Keratinocyte (primary cell): ENCODE measurements at regions not wholly inside any gene's neighbourhood (a gene's known extent, or its start where the extent isn't known, plus 50 kb on each side); places are given as distances from the start of the nearest gene placed in this dataset.

Source experiments
- DNase-seq: peaks from one replicate; pipeline ENCODE4 v3.0.0-alpha.2; 2011; ENCODE audit warnings: low read depth, missing footprints, low spot score
- FAIRE-seq: peaks from 2 replicates; lab custom pipeline; 2011; peaks lifted over from hg19 to GRCh38; lab: Jason Lieb, UNC
- H2AFZ ChIP-seq: 2 replicates; pipeline ENCODE4 v1.6.0; 2012; ENCODE audit warnings: low read length, control low read depth, inconsistent platforms; ENCODE audit not compliant: control insufficient read depth
- H3K27ac ChIP-seq: 2 replicates; pipeline ENCODE4 v1.5.1; 2011; ENCODE audit warnings: low read length; ENCODE audit not compliant: control insufficient read depth, insufficient read depth
- H3K27me3 ChIP-seq: 3 replicates; pipeline ENCODE4 v1.6.0; 2011; ENCODE audit warnings: low read length; ENCODE audit not compliant: control insufficient read depth, insufficient read depth; ENCODE audit errors: extremely low read depth
- H3K36me3 ChIP-seq, 2 experiments: 2 replicates in 1 of 2; 3 replicates in 1 of 2; pipeline ENCODE4 v1.5.1; 2011; ENCODE audit warnings: low read length in 2 of 2, mild to moderate bottlenecking in 1 of 2; ENCODE audit not compliant: control insufficient read depth in 2 of 2, insufficient read depth in 2 of 2; ENCODE audit errors: extremely low read depth in 1 of 2
- H3K4me1 ChIP-seq: 3 replicates; pipeline ENCODE4 v1.5.1; 2011; ENCODE audit warnings: low read length; ENCODE audit not compliant: control insufficient read depth, insufficient read depth; ENCODE audit errors: extremely low read depth
- H3K4me2 ChIP-seq: 3 replicates; pipeline ENCODE4 v1.6.0; 2011; ENCODE audit warnings: low read depth, low read length; ENCODE audit not compliant: control insufficient read depth, insufficient read depth; ENCODE audit errors: extremely low read depth
- H3K4me3 ChIP-seq, 3 experiments: fragments of 200-600 bp in 1 of 3; sonication (generic) in 1 of 3; 2 replicates in 2 of 3; 3 replicates in 1 of 3; pipeline ENCODE4 v1.5.1; 2011 to 2016; ENCODE audit warnings: low read length in 3 of 3, mild to moderate bottlenecking in 3 of 3, control low read depth in 2 of 3, inconsistent platforms in 1 of 3, low read depth in 1 of 3, mixed read lengths in 1 of 3, mixed run types in 1 of 3, moderate library complexity in 1 of 3; ENCODE audit not compliant: control insufficient read depth in 2 of 3, insufficient read depth in 2 of 3; ENCODE audit errors: extremely low read depth in 1 of 3
- H3K79me2 ChIP-seq: 2 replicates; pipeline ENCODE4 v1.6.0; 2012; ENCODE audit warnings: low read length; ENCODE audit not compliant: control insufficient read depth, insufficient read depth
- H3K9ac ChIP-seq: 3 replicates; pipeline ENCODE4 v1.6.0; 2011; ENCODE audit warnings: low read length; ENCODE audit not compliant: control insufficient read depth, insufficient read depth; ENCODE audit errors: extremely low read depth
- H3K9me1 ChIP-seq: 3 replicates; pipeline ENCODE4 v1.6.0; 2011; ENCODE audit warnings: low read length; ENCODE audit not compliant: control insufficient read depth, insufficient read depth; ENCODE audit errors: extremely low read depth
- H3K9me3 ChIP-seq: 2 replicates; pipeline ENCODE4 v1.5.1; 2012; ENCODE audit warnings: low read depth, low read length; ENCODE audit not compliant: control insufficient read depth
- H4K20me1 ChIP-seq: 3 replicates; pipeline ENCODE4 v1.6.0; 2011; ENCODE audit warnings: low read length; ENCODE audit not compliant: control insufficient read depth, insufficient read depth; ENCODE audit errors: extremely low read depth
- EZH2 ChIP-seq: IDR thresholded peaks from one replicate; pipeline ENCODE4 v1.6.1; 2012; ENCODE audit warnings: inconsistent platforms, mild to moderate bottlenecking, low read length, moderate library complexity
- dilution Hi-C: fragments of 300-500 bp; cut with MboI; formaldehyde crosslinking; loops from one replicate; pipeline ENCODE4 v1.7.0; 2020; ENCODE audit warnings: low sequenced_read_pairs; ENCODE audit not compliant: extremely low pct_ligation_motif_present
- TF ChIP-seq, protein P1 (sequence below), 3 experiments: IDR thresholded peaks in 1 of 3; conservative IDR thresholded peaks in 1 of 3; optimal IDR thresholded peaks in 1 of 3; 2 replicates in 2 of 3; 3 replicates in 1 of 3; pipeline versions ENCODE3 to v1.5.1; 2011; ENCODE audit warnings: low read length in 3 of 3, mild to moderate bottlenecking in 3 of 3, moderate library complexity in 2 of 3, control low read depth in 1 of 3, inconsistent platforms in 1 of 3; ENCODE audit not compliant: insufficient read depth in 2 of 3; ENCODE audit errors: extremely low read depth in 1 of 3

DNA sequence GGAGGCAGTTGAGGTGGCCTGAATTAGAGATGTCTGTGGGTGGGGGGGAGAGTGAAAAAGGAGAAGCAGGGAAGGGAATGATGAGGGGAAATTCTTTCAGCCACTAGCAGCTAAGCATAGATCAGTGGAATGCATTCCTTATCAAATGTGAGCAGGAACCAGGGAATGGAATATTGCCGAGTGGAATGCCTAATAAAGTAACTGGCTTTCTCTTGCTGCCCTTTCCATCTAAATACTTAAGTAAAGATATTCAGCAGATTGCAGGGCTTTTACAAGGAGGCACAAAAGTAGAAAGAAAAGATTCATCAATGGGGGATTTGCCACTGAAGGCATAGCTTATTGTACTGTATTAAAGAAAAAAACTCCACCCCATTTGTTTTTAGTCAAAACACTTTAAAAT is 263.0 kb upstream of the RPS6KA3 start:
- TF ChIP-seq, protein P1, sequence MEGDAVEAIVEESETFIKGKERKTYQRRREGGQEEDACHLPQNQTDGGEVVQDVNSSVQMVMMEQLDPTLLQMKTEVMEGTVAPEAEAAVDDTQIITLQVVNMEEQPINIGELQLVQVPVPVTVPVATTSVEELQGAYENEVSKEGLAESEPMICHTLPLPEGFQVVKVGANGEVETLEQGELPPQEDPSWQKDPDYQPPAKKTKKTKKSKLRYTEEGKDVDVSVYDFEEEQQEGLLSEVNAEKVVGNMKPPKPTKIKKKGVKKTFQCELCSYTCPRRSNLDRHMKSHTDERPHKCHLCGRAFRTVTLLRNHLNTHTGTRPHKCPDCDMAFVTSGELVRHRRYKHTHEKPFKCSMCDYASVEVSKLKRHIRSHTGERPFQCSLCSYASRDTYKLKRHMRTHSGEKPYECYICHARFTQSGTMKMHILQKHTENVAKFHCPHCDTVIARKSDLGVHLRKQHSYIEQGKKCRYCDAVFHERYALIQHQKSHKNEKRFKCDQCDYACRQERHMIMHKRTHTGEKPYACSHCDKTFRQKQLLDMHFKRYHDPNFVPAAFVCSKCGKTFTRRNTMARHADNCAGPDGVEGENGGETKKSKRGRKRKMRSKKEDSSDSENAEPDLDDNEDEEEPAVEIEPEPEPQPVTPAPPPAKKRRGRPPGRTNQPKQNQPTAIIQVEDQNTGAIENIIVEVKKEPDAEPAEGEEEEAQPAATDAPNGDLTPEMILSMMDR (optimal IDR thresholded peaks at IDR 0.05 in 1 of 3, IDR thresholded peaks at IDR 0.05 in 1 of 3, conservative IDR thresholded peaks at IDR 0.05 in 1 of 3; ENCODE audit: extremely low read depth in 1 of 3, insufficient read depth in 2 of 3, low read length in 3 of 3) = no peak
- no peak for TF ChIP-seq EZH2
- no peak overlapping the region for H3K27ac ChIP-seq
- no peaks in the 10 kb centered on the region for H3K9me3 ChIP-seq
- dilution Hi-C loops = no loop called here
- FAIRE-seq (no peak), DNase-seq (no peak)
- H3K79me2 ChIP-seq = no peaks in the 10 kb centered on the region
- no peak overlapping the region for H2AFZ ChIP-seq
- no peak overlapping the region for H3K4me2 ChIP-seq
- no peak overlapping the region for H3K9ac ChIP-seq
- no peaks in the 10 kb centered on the region for H3K36me3 ChIP-seq
- H4K20me1 ChIP-seq = no peaks in the 10 kb centered on the region
- H3K4me1 ChIP-seq = no peaks in the 10 kb centered on the region
- H3K9me1 ChIP-seq = no peaks in the 10 kb centered on the region
- H3K4me3 ChIP-seq = no peak overlapping the region
- H3K27me3 ChIP-seq = no peaks in the 10 kb centered on the region

DNA sequence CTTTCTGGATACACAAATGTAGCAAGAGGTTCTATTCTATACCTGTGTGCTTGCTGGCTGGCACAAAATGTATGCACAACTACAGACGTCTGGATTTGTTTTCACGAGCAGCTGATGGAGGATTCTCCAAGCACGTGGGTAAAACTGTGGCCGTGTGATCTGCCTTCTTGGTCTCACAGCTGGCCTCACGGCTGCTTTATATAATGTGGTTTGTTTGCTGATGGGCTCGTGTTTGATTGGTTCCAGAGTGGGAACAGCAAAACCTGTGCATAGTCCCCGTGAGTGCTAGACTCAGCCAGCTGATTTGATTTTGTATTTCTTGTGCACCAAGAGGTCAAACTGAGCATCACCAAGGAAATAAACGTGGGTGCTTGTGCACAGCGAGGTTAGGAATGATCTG is 262.6 kb upstream of the RPS6KA3 start:
- H2AFZ ChIP-seq = no peak overlapping the region
- H3K4me1 ChIP-seq = no peaks in the 10 kb centered on the region
- DNase-seq (no peak), FAIRE-seq (no peak)
- no peak overlapping the region for H3K9ac ChIP-seq
- H3K9me3 ChIP-seq = no peaks in the 10 kb centered on the region
- dilution Hi-C loops = no loop called here
- no peaks in the 10 kb centered on the region for H3K9me1 ChIP-seq
- no peaks in the 10 kb centered on the region for H3K27me3 ChIP-seq
- H3K27ac ChIP-seq = no peak overlapping the region
- H3K36me3 ChIP-seq = no peaks in the 10 kb centered on the region
- H3K4me2 ChIP-seq = no peak overlapping the region
- H4K20me1 ChIP-seq = no peaks in the 10 kb centered on the region
- no peak for TF ChIP-seq EZH2
- TF ChIP-seq, protein P1 (optimal IDR thresholded peaks at IDR 0.05 in 1 of 3, IDR thresholded peaks at IDR 0.05 in 1 of 3, conservative IDR thresholded peaks at IDR 0.05 in 1 of 3; ENCODE audit: extremely low read depth in 1 of 3, insufficient read depth in 2 of 3, low read length in 3 of 3) = no peak
- no peak overlapping the region for H3K4me3 ChIP-seq
- no peaks in the 10 kb centered on the region for H3K79me2 ChIP-seq
